DND-41 (cell line): ENCODE measurements at regions not wholly inside any gene's neighbourhood (a gene's known extent, or its start where the extent isn't known, plus 50 kb on each side); places are given as distances from the start of the nearest gene placed in this dataset.

ENCODE experiments used
- ATAC-seq: fragments of 200-7000 bp; cut with Tn5 transposase; 3 replicates; pipeline ENCODE4 v1.9.1; 2021; ENCODE audit warnings: low read depth; ENCODE audit not compliant: insufficient read depth
- DNase-seq: peaks from one replicate; pipeline ENCODE4 v3.0.0-alpha.2; 2020
- H2AFZ ChIP-seq: 2 replicates; pipeline ENCODE4 v1.6.0; 2012; ENCODE audit warnings: low read depth, low read length
- H3K27ac ChIP-seq: 2 replicates; pipeline ENCODE4 v1.5.1; 2012; ENCODE audit warnings: low read length, inconsistent platforms
- H3K27me3 ChIP-seq: fragments of 200-600 bp; sonication (generic); 2 replicates; pipeline ENCODE4 v1.6.0; 2012; ENCODE audit warnings: low read length, mild to moderate bottlenecking, inconsistent platforms; ENCODE audit not compliant: insufficient read depth, poor library complexity
- H3K36me3 ChIP-seq: 2 replicates; pipeline ENCODE4 v1.5.1; 2012; ENCODE audit warnings: low read length, inconsistent platforms; ENCODE audit not compliant: insufficient read depth
- H3K4me1 ChIP-seq: 2 replicates; pipeline ENCODE4 v1.5.1; 2012; ENCODE audit warnings: mild to moderate bottlenecking, low read length; ENCODE audit not compliant: insufficient read depth
- H3K4me2 ChIP-seq: 2 replicates; pipeline ENCODE4 v1.6.0; 2012; ENCODE audit warnings: mild to moderate bottlenecking, moderate library complexity, low read length, inconsistent platforms; ENCODE audit not compliant: insufficient read depth
- H3K4me3 ChIP-seq, 2 experiments: fragments of 200-600 bp in 1 of 2; shearing (Covaris generic) in 1 of 2; 2 replicates each; pipeline ENCODE4 v1.5.1; 2012 to 2016; ENCODE audit warnings: inconsistent platforms in 2 of 2, low read length in 2 of 2, mild to moderate bottlenecking in 2 of 2, low read depth in 1 of 2, moderate library complexity in 1 of 2
- H3K79me2 ChIP-seq: 2 replicates; pipeline ENCODE4 v1.6.0; 2012; ENCODE audit warnings: low read length, inconsistent platforms; ENCODE audit not compliant: insufficient read depth
- H3K9ac ChIP-seq: 2 replicates; pipeline ENCODE4 v1.6.0; 2012; ENCODE audit warnings: low read depth, mild to moderate bottlenecking, inconsistent platforms, low read length, moderate library complexity
- H3K9me3 ChIP-seq: 2 replicates; pipeline ENCODE4 v1.5.1; 2012; ENCODE audit warnings: low read length, moderate library complexity, mild to moderate bottlenecking, inconsistent platforms; ENCODE audit not compliant: insufficient read depth, severe bottlenecking
- H4K20me1 ChIP-seq: 2 replicates; pipeline ENCODE4 v1.6.0; 2012; ENCODE audit warnings: low read length; ENCODE audit not compliant: insufficient read depth
- CTCF ChIP-seq: IDR thresholded peaks from 2 replicates; pipeline ENCODE4 v1.5.1; 2012; ENCODE audit warnings: borderline replicate concordance, low read length, moderate library complexity, mild to moderate bottlenecking; ENCODE audit not compliant: poor library complexity, severe bottlenecking; ENCODE audit errors: extremely low read depth
- EZH2 ChIP-seq: IDR thresholded peaks from 3 replicates; pipeline ENCODE4 v1.6.1; 2012; ENCODE audit warnings: borderline replicate concordance, low read depth, mild to moderate bottlenecking, moderate library complexity, low read length, inconsistent platforms; ENCODE audit not compliant: severe bottlenecking

- H3K27ac ChIP-seq, result no peak overlapping the region
- no peaks in the 10 kb centered on the region for H3K79me2 ChIP-seq
- H3K36me3 ChIP-seq, result no peaks in the 10 kb centered on the region
- no peaks in the 10 kb centered on the region for H3K9me3 ChIP-seq
- H3K9ac ChIP-seq, result no peak overlapping the region
- no peaks in the 10 kb centered on the region for H3K27me3 ChIP-seq
- no peak for TF ChIP-seq EZH2
- TF ChIP-seq CTCF, result no peak
- no peaks in the 10 kb centered on the region for H3K4me1 ChIP-seq
- H2AFZ ChIP-seq, result no peak overlapping the region
- ATAC-seq (no peak), DNase-seq (no peak)
- H3K4me3 ChIP-seq, result no peak overlapping the region
- H4K20me1 ChIP-seq, result no peaks in the 10 kb centered on the region
- no peak overlapping the region for H3K4me2 ChIP-seq
Observed at GRCh38 chr5:91727463-91727862, 344.3 kb upstream of the ARRDC3 start.

- DNase-seq, result no peak
- Histone ChIP-seq H4K20me1 (no peaks in the 10 kb centered on the region), H3K4me3 (no peak overlapping the region), H3K27me3 (no peaks in the 10 kb centered on the region), H3K9ac (no peak overlapping the region), H3K4me1 (no peaks in the 10 kb centered on the region), H3K27ac (no peak overlapping the region), H2AFZ (no peak overlapping the region), H3K9me3 (no peaks in the 10 kb centered on the region), H3K4me2 (no peak overlapping the region), H3K79me2 (no peaks in the 10 kb centered on the region), H3K36me3 (no peaks in the 10 kb centered on the region)
- no peak for TF ChIP-seq EZH2
- no peak for TF ChIP-seq CTCF
- no peak for ATAC-seq
Observed at GRCh38 chr5:91722736-91723467, 339.8 kb upstream of the ARRDC3 start.

GRCh38 chr5:91712718-91713117 lies 329.6 kb upstream of the ARRDC3 start:
- no peak for DNase-seq
- Histone ChIP-seq H3K4me1 (no peaks in the 10 kb centered on the region), H3K27me3 (no peaks in the 10 kb centered on the region), H3K9me3 (no peaks in the 10 kb centered on the region), H3K4me3 (no peak overlapping the region), H4K20me1 (no peaks in the 10 kb centered on the region), H3K27ac (no peak overlapping the region), H3K79me2 (no peaks in the 10 kb centered on the region), H3K4me2 (no peak overlapping the region), H2AFZ (no peak overlapping the region), H3K36me3 (no peaks in the 10 kb centered on the region), H3K9ac (no peak overlapping the region)
- no peak for ATAC-seq
- TF ChIP-seq EZH2 (no peak), CTCF (no peak)

GRCh38 chr5:91707521-91707841 lies 324.4 kb upstream of the ARRDC3 start:
- H3K4me3 ChIP-seq, result no peak overlapping the region
- H2AFZ ChIP-seq, result no peak overlapping the region
- H3K27ac ChIP-seq, result no peak overlapping the region
- no peaks in the 10 kb centered on the region for H3K4me1 ChIP-seq
- no peak overlapping the region for H3K9ac ChIP-seq
- TF ChIP-seq EZH2 (no peak), CTCF (no peak)
- no peaks in the 10 kb centered on the region for H3K9me3 ChIP-seq
- H4K20me1 ChIP-seq, result no peaks in the 10 kb centered on the region; the same call in 1 of the 2 replicates
- no peak overlapping the region for H3K4me2 ChIP-seq
- H3K27me3 ChIP-seq, result no peaks in the 10 kb centered on the region
- no peak for DNase-seq
- no peaks in the 10 kb centered on the region for H3K79me2 ChIP-seq
- no peaks in the 10 kb centered on the region for H3K36me3 ChIP-seq
- no peak for ATAC-seq
